A549 (cell line): ENCODE measurements at regions not wholly inside any gene's neighbourhood (a gene's known extent, or its start where the extent isn't known, plus 50 kb on each side); places are given as distances from the start of the nearest gene placed in this dataset.

Source experiments
- ATAC-seq, 2 experiments: fragments of 200-7000 bp in 1 of 2; fragments of >200 bp in 1 of 2; cut with Nextera tagmentation in 1 of 2; cut with Tn5 transposase in 1 of 2; 3 replicates each; pipeline versions ENCODE4 v1.8.0 to v1.9.1; 2018 to 2020; ENCODE audit warnings: mild to moderate bottlenecking in 1 of 2, moderate library complexity in 1 of 2
- CTCF ChIA-PET: fragments of 300-600 bp; sonication (Branson Sonifier 250); formaldehyde crosslinking; extraction: SDS; loops from one replicate; lab custom pipeline; 2021; ENCODE audit warnings: antibody characterized with exemption, inconsistent platforms; lab: Yijun Ruan, JAX
- POLR2A ChIA-PET: fragments of 350-600 bp; formaldehyde crosslinking; extraction: SDS; loops from one replicate; lab custom pipeline; 2021; ENCODE audit warnings: antibody characterized with exemption, inconsistent platforms; lab: Yijun Ruan, JAX
- DNase-seq, 2 experiments: peaks; one replicate each; pipeline versions ENCODE4 v3.0.0 to v3.0.0-alpha.2; 2011 to 2016; ENCODE audit warnings: low read depth in 1 of 2, low spot score in 1 of 2
- FAIRE-seq: peaks from 2 replicates; lab custom pipeline; 2011; peaks lifted over from hg19 to GRCh38; lab: Jason Lieb, UNC
- H3K27ac ChIP-seq, 2 experiments: fragments of >200 bp; sonication (Bioruptor Twin); formaldehyde crosslinking; 3 replicates each; pipeline ENCODE4 v1.5.1; 2016 to 2017
- H3K4me1 ChIP-seq: fragments of >200 bp; sonication (Bioruptor Twin); formaldehyde crosslinking; 3 replicates; pipeline ENCODE4 v1.6.1; 2016
- H3K4me2 ChIP-seq: fragments of >200 bp; sonication (Bioruptor Twin); formaldehyde crosslinking; 3 replicates; pipeline ENCODE4 v1.6.1; 2016
- H3K4me3 ChIP-seq: fragments of >200 bp; sonication (Bioruptor Twin); formaldehyde crosslinking; 3 replicates; pipeline ENCODE4 v1.5.1; 2016
- H3K9me3 ChIP-seq: fragments of >200 bp; sonication (Bioruptor Twin); formaldehyde crosslinking; 3 replicates; pipeline ENCODE4 v1.6.1; 2016
- CHD2 ChIP-seq: fragments of 150-350 bp; IDR thresholded peaks from 2 replicates; pipeline ENCODE4 v1.6.1; 2014; ENCODE audit warnings: low read length; ENCODE audit not compliant: partially characterized antibody
- FOSL2 ChIP-seq, 2 experiments: fragments of 450-650 bp in 1 of 2; fragments of >200 bp in 1 of 2; sonication (Bioruptor Twin) in 1 of 2; formaldehyde crosslinking; IDR thresholded peaks; 2 replicates each; pipeline versions ENCODE4 v1.5.0 to v1.6.1; 2016 to 2020; ENCODE audit warnings: mild to moderate bottlenecking in 1 of 2, moderate library complexity in 1 of 2
- HDAC2 ChIP-seq: fragments of 200-600 bp; sonication (generic); IDR thresholded peaks from 2 replicates; pipeline ENCODE4 v1.6.1; 2016
- HOXA7 ChIP-seq: fragments of 250-450 bp; sonication (Bioruptor Pico); IDR thresholded peaks from 2 replicates; pipeline ENCODE4 v1.5.0; 2020; ENCODE audit warnings: mild to moderate bottlenecking, moderate library complexity
- HOXB13 ChIP-seq: fragments of 250-450 bp; sonication (Bioruptor Pico); IDR thresholded peaks from 2 replicates; pipeline ENCODE4 v1.5.0; 2020; ENCODE audit warnings: low read depth, mild to moderate bottlenecking, moderate library complexity
- JUN ChIP-seq, 2 experiments: fragments of >200 bp; sonication (Bioruptor Twin); formaldehyde crosslinking; IDR thresholded peaks; 2 replicates in 1 of 2; 3 replicates in 1 of 2; pipeline ENCODE4 v1.6.1; 2016 to 2017
- JUNB ChIP-seq: fragments of >200 bp; sonication (Bioruptor Twin); formaldehyde crosslinking; IDR thresholded peaks from 2 replicates; pipeline ENCODE4 v1.6.1; 2016
- KDM1A ChIP-seq: fragments of 200-600 bp; sonication (generic); IDR thresholded peaks from 2 replicates; pipeline ENCODE4 v1.6.1; 2016; ENCODE audit warnings: low read depth, mild to moderate bottlenecking
- KDM5A ChIP-seq: fragments of 200-600 bp; sonication (generic); IDR thresholded peaks from 2 replicates; pipeline ENCODE4 v1.6.1; 2016; ENCODE audit warnings: antibody characterized with exemption, mild to moderate bottlenecking
- MAZ ChIP-seq: fragments of 150-350 bp; IDR thresholded peaks from 2 replicates; pipeline ENCODE4 v1.6.1; 2014; ENCODE audit warnings: antibody characterized with exemption, low read depth, low read length, borderline replicate concordance
- NR3C1 ChIP-seq: fragments of >200 bp; sonication (Bioruptor Twin); formaldehyde crosslinking; IDR thresholded peaks from 3 replicates; pipeline ENCODE4 v1.6.1; 2017
- POLR2A ChIP-seq: IDR thresholded peaks from 2 replicates; pipeline ENCODE4 v1.6.1; 2012; ENCODE audit warnings: mild to moderate bottlenecking, low read length
- POLR2AphosphoS2 ChIP-seq: conservative IDR thresholded peaks from 2 replicates; pipeline ENCODE4 v1.6.1; 2012; ENCODE audit warnings: low read length, improper control_type of control experiment, inconsistent platforms
- SMC3 ChIP-seq: fragments of >200 bp; sonication (Bioruptor Twin); formaldehyde crosslinking; IDR thresholded peaks from 3 replicates; pipeline ENCODE4 v1.6.1; 2018; ENCODE audit warnings: inconsistent platforms
- SREBF2 ChIP-seq: fragments of 450-650 bp; IDR thresholded peaks from 2 replicates; pipeline ENCODE4 v1.6.1; 2014; ENCODE audit warnings: mild to moderate bottlenecking, moderate library complexity
- WGBS: methylation state at CpG from one replicate; pipeline ENCODE4 v1.1.6; 2017; ENCODE audit errors: missing lambda C conversion rate; 5-methylcytosine and 5-hydroxymethylcytosine counted together
- TF ChIP-seq, protein P1 (sequence below): fragments of 200-600 bp; sonication (generic); IDR thresholded peaks from 2 replicates; pipeline ENCODE4 v1.6.1; 2016; ENCODE audit warnings: antibody characterized with exemption, mild to moderate bottlenecking, moderate library complexity
- TF ChIP-seq, protein P2 (sequence below): fragments of 150-350 bp; IDR thresholded peaks from 2 replicates; pipeline ENCODE4 v1.6.1; 2014; ENCODE audit warnings: low read depth, mild to moderate bottlenecking, low read length
- TF ChIP-seq, protein P3 (sequence below): fragments of 250-450 bp; sonication (Bioruptor Pico); IDR thresholded peaks from 2 replicates; pipeline ENCODE4 v1.5.0; 2020; ENCODE audit warnings: low read depth, mild to moderate bottlenecking, moderate library complexity
- TF ChIP-seq, protein P4 (sequence below): fragments of 450-650 bp; IDR thresholded peaks from 2 replicates; pipeline ENCODE4 v1.6.1; 2014; ENCODE audit warnings: antibody characterized with exemption
- TF ChIP-seq, protein P5 (sequence below): fragments of 250-450 bp; sonication (Bioruptor Pico); IDR thresholded peaks from 2 replicates; pipeline ENCODE4 v1.5.0; 2021; ENCODE audit warnings: mild to moderate bottlenecking, moderate library complexity, borderline replicate concordance

DNA sequence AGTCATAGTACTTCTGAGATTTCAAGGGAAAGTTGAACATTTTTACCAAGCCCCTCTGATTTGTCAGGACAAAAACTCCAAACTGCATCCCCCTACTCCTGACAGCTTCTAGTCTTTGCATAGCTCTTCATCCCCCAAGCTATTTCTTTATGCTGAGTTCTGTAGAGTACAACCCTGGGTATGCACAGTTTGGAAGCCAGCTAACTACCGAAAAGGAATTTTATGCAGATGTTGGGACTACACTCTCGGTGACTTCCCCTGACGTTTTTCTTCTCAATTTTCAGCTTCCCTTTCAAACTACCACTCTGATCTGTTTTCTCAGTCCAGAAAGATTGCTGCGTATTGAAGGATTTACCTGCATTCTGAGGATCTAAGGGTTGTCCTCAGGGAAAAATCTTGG lies 1060.2 kb upstream of the ACVR2A start:
- CTCF ChIA-PET, result no interaction called here
- 14% methylated on average over 4 of the region's 4 CpGs for WGBS

DNA sequence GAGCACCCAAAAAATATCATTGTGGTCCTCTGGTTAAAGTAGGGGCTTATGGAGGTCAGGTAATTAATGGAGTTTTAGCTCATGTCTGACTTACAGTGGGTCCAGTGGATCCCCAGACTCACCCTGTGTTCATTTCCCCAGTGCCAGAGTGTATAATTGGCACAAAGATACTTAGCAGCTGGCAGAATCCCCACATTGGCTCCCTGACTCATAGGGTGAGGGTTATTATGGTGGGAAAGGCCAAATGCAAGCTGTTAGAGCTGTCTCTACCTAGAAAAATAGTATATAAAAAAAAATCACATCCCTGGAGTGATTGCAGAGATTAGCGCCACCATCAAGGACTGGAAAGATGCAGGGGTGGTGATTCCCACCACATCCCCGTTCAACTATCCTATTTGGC lies 1067.6 kb upstream of the ACVR2A start:
- H3K4me3 ChIP-seq, result no peak overlapping the region
- FAIRE-seq, result no peak
- DNase-seq, result no peak
- no peak overlapping the region for H3K4me2 ChIP-seq
- WGBS, result 45% methylated on average over 2 of the region's 2 CpGs
- ATAC-seq, result no peak
- H3K27ac ChIP-seq, result no peak overlapping the region
- no peaks in the 10 kb centered on the region for H3K9me3 ChIP-seq
- no peak for TF ChIP-seq KDM5A
- H3K4me1 ChIP-seq, result no peaks in the 10 kb centered on the region
- ChIA-PET POLR2A (no interaction called here), CTCF (no interaction called here)

More for the DNA sequence above, 1060.2 kb upstream of the ACVR2A start:
- no peaks in the 10 kb centered on the region for H3K9me3 ChIP-seq
- POLR2A ChIA-PET, result no interaction called here
- no peak overlapping the region for H3K4me3 ChIP-seq
- ATAC-seq, result no peak
- no peak overlapping the region for H3K27ac ChIP-seq
- TF ChIP-seq, protein P1, sequence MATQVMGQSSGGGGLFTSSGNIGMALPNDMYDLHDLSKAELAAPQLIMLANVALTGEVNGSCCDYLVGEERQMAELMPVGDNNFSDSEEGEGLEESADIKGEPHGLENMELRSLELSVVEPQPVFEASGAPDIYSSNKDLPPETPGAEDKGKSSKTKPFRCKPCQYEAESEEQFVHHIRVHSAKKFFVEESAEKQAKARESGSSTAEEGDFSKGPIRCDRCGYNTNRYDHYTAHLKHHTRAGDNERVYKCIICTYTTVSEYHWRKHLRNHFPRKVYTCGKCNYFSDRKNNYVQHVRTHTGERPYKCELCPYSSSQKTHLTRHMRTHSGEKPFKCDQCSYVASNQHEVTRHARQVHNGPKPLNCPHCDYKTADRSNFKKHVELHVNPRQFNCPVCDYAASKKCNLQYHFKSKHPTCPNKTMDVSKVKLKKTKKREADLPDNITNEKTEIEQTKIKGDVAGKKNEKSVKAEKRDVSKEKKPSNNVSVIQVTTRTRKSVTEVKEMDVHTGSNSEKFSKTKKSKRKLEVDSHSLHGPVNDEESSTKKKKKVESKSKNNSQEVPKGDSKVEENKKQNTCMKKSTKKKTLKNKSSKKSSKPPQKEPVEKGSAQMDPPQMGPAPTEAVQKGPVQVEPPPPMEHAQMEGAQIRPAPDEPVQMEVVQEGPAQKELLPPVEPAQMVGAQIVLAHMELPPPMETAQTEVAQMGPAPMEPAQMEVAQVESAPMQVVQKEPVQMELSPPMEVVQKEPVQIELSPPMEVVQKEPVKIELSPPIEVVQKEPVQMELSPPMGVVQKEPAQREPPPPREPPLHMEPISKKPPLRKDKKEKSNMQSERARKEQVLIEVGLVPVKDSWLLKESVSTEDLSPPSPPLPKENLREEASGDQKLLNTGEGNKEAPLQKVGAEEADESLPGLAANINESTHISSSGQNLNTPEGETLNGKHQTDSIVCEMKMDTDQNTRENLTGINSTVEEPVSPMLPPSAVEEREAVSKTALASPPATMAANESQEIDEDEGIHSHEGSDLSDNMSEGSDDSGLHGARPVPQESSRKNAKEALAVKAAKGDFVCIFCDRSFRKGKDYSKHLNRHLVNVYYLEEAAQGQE, result no peak
- TF ChIP-seq JUNB (no peak), NR3C1 (no peak), POLR2A (no peak), FOSL2 (IDR thresholded peaks at IDR 0.05) (no peak), FOSL2 (CRISPR knock-in tag; IDR thresholded peaks at IDR 0.05) (no peak), MAZ (no peak), SMC3 (no peak), JUN (IDR thresholded peaks at IDR 0.05) (no peak)
- TF ChIP-seq, protein P2, sequence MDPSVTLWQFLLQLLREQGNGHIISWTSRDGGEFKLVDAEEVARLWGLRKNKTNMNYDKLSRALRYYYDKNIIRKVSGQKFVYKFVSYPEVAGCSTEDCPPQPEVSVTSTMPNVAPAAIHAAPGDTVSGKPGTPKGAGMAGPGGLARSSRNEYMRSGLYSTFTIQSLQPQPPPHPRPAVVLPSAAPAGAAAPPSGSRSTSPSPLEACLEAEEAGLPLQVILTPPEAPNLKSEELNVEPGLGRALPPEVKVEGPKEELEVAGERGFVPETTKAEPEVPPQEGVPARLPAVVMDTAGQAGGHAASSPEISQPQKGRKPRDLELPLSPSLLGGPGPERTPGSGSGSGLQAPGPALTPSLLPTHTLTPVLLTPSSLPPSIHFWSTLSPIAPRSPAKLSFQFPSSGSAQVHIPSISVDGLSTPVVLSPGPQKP, result no peak
- TF ChIP-seq, protein P3, sequence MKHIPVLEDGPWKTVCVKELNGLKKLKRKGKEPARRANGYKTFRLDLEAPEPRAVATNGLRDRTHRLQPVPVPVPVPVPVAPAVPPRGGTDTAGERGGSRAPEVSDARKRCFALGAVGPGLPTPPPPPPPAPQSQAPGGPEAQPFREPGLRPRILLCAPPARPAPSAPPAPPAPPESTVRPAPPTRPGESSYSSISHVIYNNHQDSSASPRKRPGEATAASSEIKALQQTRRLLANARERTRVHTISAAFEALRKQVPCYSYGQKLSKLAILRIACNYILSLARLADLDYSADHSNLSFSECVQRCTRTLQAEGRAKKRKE (CRISPR knock-in tag), result no peak
- no peak for FAIRE-seq
- H3K4me2 ChIP-seq, result no peak overlapping the region
- H3K4me1 ChIP-seq, result no peaks in the 10 kb centered on the region
- DNase-seq, result no peak

DNA sequence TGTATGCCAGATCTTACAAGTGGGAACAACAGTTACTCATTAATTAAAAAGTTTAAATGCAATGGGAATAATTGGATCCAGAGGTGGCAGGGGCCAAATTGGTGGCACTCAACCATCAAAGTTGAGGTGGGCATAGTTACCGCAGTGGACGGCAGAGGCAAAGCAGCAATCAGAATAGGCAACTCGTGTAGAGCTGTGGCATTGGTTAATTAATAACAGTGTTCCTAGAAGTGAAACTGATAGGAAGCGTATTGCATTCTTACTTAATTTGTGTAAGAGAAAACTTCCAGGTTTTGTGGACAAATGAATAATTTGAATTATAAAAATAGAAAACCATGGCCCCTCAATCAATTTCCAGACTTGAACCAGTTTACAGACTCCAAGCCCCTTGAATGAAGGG lies 1068.2 kb upstream of the ACVR2A start:
- POLR2A ChIA-PET, result no interaction called here
- 52% methylated on average over 4 of the region's 4 CpGs for WGBS
- no peak for DNase-seq

More for the DNA sequence above, 1068.2 kb upstream of the ACVR2A start:
- Histone ChIP-seq H3K4me3 (no peak overlapping the region), H3K4me2 (no peak overlapping the region), H3K9me3 (no peaks in the 10 kb centered on the region), H3K27ac (no peak overlapping the region), H3K4me1 (no peaks in the 10 kb centered on the region)
- CTCF ChIA-PET, result no interaction called here
- TF ChIP-seq, protein P1, result no peak
- TF ChIP-seq JUN (IDR thresholded peaks at IDR 0.05) (no peak), POLR2AphosphoS2 (no peak), CHD2 (no peak), SREBF2 (no peak), HDAC2 (no peak), HOXA7 (CRISPR knock-in tag) (no peak), KDM1A (no peak), KDM5A (no peak), HOXB13 (CRISPR knock-in tag) (no peak)
- TF ChIP-seq, protein P4, sequence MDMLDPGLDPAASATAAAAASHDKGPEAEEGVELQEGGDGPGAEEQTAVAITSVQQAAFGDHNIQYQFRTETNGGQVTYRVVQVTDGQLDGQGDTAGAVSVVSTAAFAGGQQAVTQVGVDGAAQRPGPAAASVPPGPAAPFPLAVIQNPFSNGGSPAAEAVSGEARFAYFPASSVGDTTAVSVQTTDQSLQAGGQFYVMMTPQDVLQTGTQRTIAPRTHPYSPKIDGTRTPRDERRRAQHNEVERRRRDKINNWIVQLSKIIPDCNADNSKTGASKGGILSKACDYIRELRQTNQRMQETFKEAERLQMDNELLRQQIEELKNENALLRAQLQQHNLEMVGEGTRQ, result no peak
- TF ChIP-seq, protein P5, sequence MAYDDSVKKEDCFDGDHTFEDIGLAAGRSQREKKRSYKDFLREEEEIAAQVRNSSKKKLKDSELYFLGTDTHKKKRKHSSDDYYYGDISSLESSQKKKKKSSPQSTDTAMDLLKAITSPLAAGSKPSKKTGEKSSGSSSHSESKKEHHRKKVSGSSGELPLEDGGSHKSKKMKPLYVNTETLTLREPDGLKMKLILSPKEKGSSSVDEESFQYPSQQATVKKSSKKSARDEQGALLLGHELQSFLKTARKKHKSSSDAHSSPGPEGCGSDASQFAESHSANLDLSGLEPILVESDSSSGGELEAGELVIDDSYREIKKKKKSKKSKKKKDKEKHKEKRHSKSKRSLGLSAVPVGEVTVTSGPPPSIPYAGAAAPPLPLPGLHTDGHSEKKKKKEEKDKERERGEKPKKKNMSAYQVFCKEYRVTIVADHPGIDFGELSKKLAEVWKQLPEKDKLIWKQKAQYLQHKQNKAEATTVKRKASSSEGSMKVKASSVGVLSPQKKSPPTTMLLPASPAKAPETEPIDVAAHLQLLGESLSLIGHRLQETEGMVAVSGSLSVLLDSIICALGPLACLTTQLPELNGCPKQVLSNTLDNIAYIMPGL (CRISPR knock-in tag), result no peak
- ATAC-seq, result no peak
- no peak for FAIRE-seq
